Smooth muscle cell (in vitro differentiated cells): ENCODE measurements at regions not wholly inside any gene's neighbourhood (a gene's known extent, or its start where the extent isn't known, plus 50 kb on each side); places are given as distances from the start of the nearest gene placed in this dataset.

Source experiments
- DNase-seq: peaks from one replicate; lab custom pipeline; 2025; ENCODE audit not compliant: unreplicated experiment; lab: John Stamatoyannopoulos, UW
- H2AFZ ChIP-seq: fragments of 200-600 bp; sonication (generic); 2 replicates; pipeline ENCODE4 v1.6.0; 2016; ENCODE audit warnings: antibody characterized with exemption, low read depth, mild to moderate bottlenecking
- H3F3A ChIP-seq: fragments of 200-600 bp; sonication (generic); 2 replicates; pipeline ENCODE4 v1.6.0; 2017; ENCODE audit warnings: antibody characterized with exemption, low read depth
- H3K27ac ChIP-seq: fragments of 200-600 bp; sonication (generic); 2 replicates; pipeline ENCODE4 v1.5.1; 2016; ENCODE audit warnings: low read depth, mild to moderate bottlenecking
- H3K27me3 ChIP-seq: fragments of 200-600 bp; sonication (generic); 2 replicates; pipeline ENCODE4 v1.6.1; 2016; ENCODE audit warnings: low read depth, mild to moderate bottlenecking
- H3K36me3 ChIP-seq: fragments of 200-600 bp; sonication (generic); 2 replicates; pipeline ENCODE4 v1.5.1; 2016; ENCODE audit warnings: low read depth
- H3K4me1 ChIP-seq: fragments of 200-600 bp; sonication (generic); 2 replicates; pipeline ENCODE4 v1.5.1; 2016; ENCODE audit warnings: low read depth
- H3K4me2 ChIP-seq: fragments of 200-600 bp; sonication (generic); 2 replicates; pipeline ENCODE4 v1.6.0; 2016; ENCODE audit warnings: mild to moderate bottlenecking
- H3K4me3 ChIP-seq: fragments of 200-600 bp; sonication (generic); 2 replicates; pipeline ENCODE4 v1.5.1; 2016; ENCODE audit warnings: mild to moderate bottlenecking
- H3K79me2 ChIP-seq: fragments of 200-600 bp; sonication (generic); 2 replicates; pipeline ENCODE4 v1.6.0; 2016; ENCODE audit warnings: low read depth, mild to moderate bottlenecking
- H3K9ac ChIP-seq: fragments of 200-600 bp; sonication (generic); 2 replicates; pipeline ENCODE4 v1.6.0; 2016; ENCODE audit warnings: low read depth
- H3K9me3 ChIP-seq: fragments of 200-600 bp; sonication (generic); replicated peaks from 2 replicates; pipeline ENCODE4 v1.5.1; 2016; ENCODE audit warnings: low read depth
- H4K20me1 ChIP-seq: fragments of 200-600 bp; sonication (generic); 2 replicates; pipeline ENCODE4 v1.6.0; 2016; ENCODE audit warnings: low read depth
- WGBS: methylation state at CpG from one replicate; pipeline ENCODE4 v1.1.7; 2016; ENCODE audit warnings: low lambda C conversion rate; 5-methylcytosine and 5-hydroxymethylcytosine counted together
- TF ChIP-seq, protein P1 (sequence below): fragments of 200-600 bp; sonication (generic); IDR thresholded peaks from 2 replicates; pipeline ENCODE4 v1.5.1; 2017; ENCODE audit warnings: borderline replicate concordance, mild to moderate bottlenecking, antibody characterized with exemption; ENCODE audit not compliant: insufficient read depth, poor library complexity, severe bottlenecking

DNA sequence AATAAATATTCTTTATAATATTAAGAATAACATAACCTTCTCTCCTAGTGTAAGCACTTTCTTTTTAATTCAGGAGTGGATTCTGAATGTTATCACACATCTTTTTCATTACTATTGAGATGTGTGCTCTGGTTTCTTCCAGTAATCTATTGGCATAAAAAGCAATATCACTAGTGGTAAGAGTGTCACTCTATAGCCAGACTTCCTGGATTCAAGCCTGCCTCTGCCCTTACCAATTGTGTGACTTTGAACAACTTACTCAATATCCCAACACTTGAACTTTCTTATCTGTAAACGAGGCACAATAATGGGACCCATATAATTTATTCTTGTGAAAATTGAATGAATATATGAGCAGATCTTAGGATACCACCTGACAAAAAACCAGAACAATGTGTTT lies 71.0 kb downstream of the SEM1 start:
- no peaks in the 10 kb centered on the region for H3K79me2 ChIP-seq
- no peak overlapping the region for H2AFZ ChIP-seq
- no peaks in the 10 kb centered on the region for H4K20me1 ChIP-seq
- no peak overlapping the region for H3K4me2 ChIP-seq
- no peak overlapping the region for H3K4me3 ChIP-seq
- no peaks in the 10 kb centered on the region for H3K9me3 ChIP-seq
- no peak overlapping the region for H3K27ac ChIP-seq
- peaks cover 39% of the 10 kb centered on the region for H3K27me3 ChIP-seq
- no peaks in the 10 kb centered on the region for H3F3A ChIP-seq
- TF ChIP-seq, protein P1, sequence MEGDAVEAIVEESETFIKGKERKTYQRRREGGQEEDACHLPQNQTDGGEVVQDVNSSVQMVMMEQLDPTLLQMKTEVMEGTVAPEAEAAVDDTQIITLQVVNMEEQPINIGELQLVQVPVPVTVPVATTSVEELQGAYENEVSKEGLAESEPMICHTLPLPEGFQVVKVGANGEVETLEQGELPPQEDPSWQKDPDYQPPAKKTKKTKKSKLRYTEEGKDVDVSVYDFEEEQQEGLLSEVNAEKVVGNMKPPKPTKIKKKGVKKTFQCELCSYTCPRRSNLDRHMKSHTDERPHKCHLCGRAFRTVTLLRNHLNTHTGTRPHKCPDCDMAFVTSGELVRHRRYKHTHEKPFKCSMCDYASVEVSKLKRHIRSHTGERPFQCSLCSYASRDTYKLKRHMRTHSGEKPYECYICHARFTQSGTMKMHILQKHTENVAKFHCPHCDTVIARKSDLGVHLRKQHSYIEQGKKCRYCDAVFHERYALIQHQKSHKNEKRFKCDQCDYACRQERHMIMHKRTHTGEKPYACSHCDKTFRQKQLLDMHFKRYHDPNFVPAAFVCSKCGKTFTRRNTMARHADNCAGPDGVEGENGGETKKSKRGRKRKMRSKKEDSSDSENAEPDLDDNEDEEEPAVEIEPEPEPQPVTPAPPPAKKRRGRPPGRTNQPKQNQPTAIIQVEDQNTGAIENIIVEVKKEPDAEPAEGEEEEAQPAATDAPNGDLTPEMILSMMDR = no peak
- no peaks in the 10 kb centered on the region for H3K36me3 ChIP-seq
- 77% methylated on average over 1 of the region's 1 CpG for whole genome bisulfite sequencing
- no peak overlapping the region for H3K9ac ChIP-seq
- no peaks in the 10 kb centered on the region for H3K4me1 ChIP-seq
- DNase-seq = no peak

DNA sequence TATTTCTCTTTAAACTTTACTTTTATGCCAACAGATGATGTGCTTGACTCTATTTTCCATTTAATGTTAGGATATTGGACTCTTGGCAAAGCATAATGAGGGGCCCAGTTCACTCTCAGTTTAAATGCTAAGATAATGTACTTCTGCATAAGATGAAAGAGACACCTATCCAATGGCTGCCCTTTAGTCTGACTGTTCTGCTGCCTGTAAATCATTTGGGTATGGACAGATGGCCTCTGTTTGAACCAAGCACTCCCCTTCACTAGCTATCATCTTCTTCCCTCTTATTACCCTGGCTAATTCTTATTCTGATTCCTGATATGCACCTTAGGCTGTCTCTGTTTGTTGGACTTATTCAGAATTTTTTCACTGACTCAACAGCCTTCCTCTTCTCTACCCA lies 72.1 kb downstream of the SEM1 start:
- H3K4me3 ChIP-seq = no peak overlapping the region
- H3K27ac ChIP-seq = no peak overlapping the region
- no peak overlapping the region for H3K9ac ChIP-seq
- no peaks in the 10 kb centered on the region for H3K36me3 ChIP-seq
- no peaks in the 10 kb centered on the region for H3K9me3 ChIP-seq
- H3K27me3 ChIP-seq = peaks cover 51% of the 10 kb centered on the region
- no peak for DNase-seq
- no peaks in the 10 kb centered on the region for H3K4me1 ChIP-seq
- H3K4me2 ChIP-seq = no peak overlapping the region
- H2AFZ ChIP-seq = no peak overlapping the region
- no peaks in the 10 kb centered on the region for H3K79me2 ChIP-seq
- no peaks in the 10 kb centered on the region for H3F3A ChIP-seq
- H4K20me1 ChIP-seq = no peaks in the 10 kb centered on the region
- TF ChIP-seq, protein P1 = no peak

DNA sequence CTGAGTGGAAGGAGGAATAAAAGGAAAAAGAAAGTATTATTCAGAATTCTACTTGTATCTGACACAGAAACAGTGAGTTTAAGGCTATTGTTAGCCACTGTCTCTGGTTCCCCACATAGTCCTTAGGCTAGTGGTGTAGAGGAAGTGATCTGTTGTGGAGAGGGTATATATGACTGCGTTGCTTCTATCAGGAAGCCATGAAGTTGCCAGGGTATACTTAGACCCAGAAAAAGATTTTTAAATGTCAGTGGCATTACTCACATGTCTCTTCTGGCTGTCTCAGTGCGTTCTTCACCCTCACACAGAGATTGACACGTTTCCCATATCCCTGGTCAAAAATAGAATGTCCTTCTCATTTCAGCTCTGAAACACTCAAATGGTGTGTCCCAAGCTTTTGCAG lies 72.7 kb downstream of the SEM1 start:
- no peak overlapping the region for H3K4me3 ChIP-seq
- DNase-seq = no peak
- H4K20me1 ChIP-seq = no peaks in the 10 kb centered on the region
- no peaks in the 10 kb centered on the region for H3K4me1 ChIP-seq
- H3F3A ChIP-seq = no peaks in the 10 kb centered on the region
- no peak overlapping the region for H2AFZ ChIP-seq
- H3K4me2 ChIP-seq = peak overlapping the region; percentile 49
- H3K79me2 ChIP-seq = no peaks in the 10 kb centered on the region
- H3K36me3 ChIP-seq = no peaks in the 10 kb centered on the region
- H3K9me3 ChIP-seq = no peaks in the 10 kb centered on the region
- H3K27ac ChIP-seq = no peak overlapping the region
- H3K9ac ChIP-seq = no peak overlapping the region
- H3K27me3 ChIP-seq = peaks cover 53% of the 10 kb centered on the region
- 47% methylated on average over 3 of the region's 3 CpGs for whole genome bisulfite sequencing
- TF ChIP-seq, protein P1 = no peak

DNA sequence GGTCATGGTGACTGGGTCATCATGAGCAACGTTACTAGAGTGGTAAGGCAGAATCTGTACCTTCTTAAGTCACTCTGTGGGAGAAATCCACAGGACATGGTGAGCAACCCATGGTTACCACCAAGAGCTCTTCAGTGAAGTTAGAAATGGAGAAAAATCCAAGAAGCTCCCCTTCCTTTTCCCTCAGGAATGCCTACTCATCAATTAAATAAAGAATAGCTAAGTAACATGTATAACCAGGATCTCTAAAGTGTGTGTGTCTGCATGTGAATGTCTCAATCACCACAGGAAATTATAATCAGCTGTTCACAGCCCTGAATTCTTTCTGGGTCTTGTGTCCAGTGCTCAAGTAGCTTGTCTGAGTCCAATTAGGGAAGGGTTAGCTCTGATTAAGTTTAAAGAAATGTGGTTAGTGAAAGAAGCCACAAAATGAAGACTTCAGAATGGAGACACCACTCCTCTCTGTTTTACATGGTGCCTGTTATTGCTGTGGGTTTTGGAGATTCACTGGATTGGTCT lies 73.2 kb downstream of the SEM1 start:
- Histone ChIP-seq H3K4me3 (no peak overlapping the region), H3K79me2 (no peaks in the 10 kb centered on the region), H3K4me1 (no peaks in the 10 kb centered on the region), H2AFZ (no peak overlapping the region), H3F3A (no peaks in the 10 kb centered on the region), H3K27me3 (peaks cover 52% of the 10 kb centered on the region), H3K36me3 (no peaks in the 10 kb centered on the region), H3K9me3 (no peaks in the 10 kb centered on the region), H3K9ac (no peak overlapping the region), H3K27ac (no peak overlapping the region), H3K4me2 (peak overlapping the region; percentile 49), H4K20me1 (no peaks in the 10 kb centered on the region)
- no peak for DNase-seq
- TF ChIP-seq, protein P1 = no peak
- 65% methylated on average over 1 of the region's 1 CpG for WGBS
